Endodermal cell (in vitro differentiated cells): ENCODE measurements at regions not wholly inside any gene's neighbourhood (a gene's known extent, or its start where the extent isn't known, plus 50 kb on each side); places are given as distances from the start of the nearest gene placed in this dataset.

Experiments
- DNase-seq: peaks from one replicate; pipeline ENCODE4 v3.0.0-alpha.2; 2017
- H3K27ac ChIP-seq: 2 replicates; pipeline ENCODE4 v1.5.1; 2013; ENCODE audit warnings: mild to moderate bottlenecking, low read depth, low read length, moderate library complexity
- H3K27me3 ChIP-seq: 2 replicates; pipeline ENCODE4 v1.6.1; 2013; ENCODE audit warnings: mild to moderate bottlenecking, low read length, moderate library complexity; ENCODE audit not compliant: insufficient read depth, control insufficient read depth, poor library complexity, severe bottlenecking
- H3K36me3 ChIP-seq: 2 replicates; pipeline ENCODE4 v1.7.0; 2013; ENCODE audit warnings: mild to moderate bottlenecking, low read length, moderate library complexity; ENCODE audit not compliant: control insufficient read depth, insufficient read depth
- H3K4me1 ChIP-seq: one replicate; pipeline ENCODE4 v1.7.0; 2013; ENCODE audit warnings: low read length; ENCODE audit not compliant: control insufficient read depth, insufficient read depth
- H3K4me3 ChIP-seq: 2 replicates; pipeline ENCODE4 v1.5.1; 2013; ENCODE audit warnings: mild to moderate bottlenecking, low read length, moderate library complexity
- H3K9ac ChIP-seq: 2 replicates; pipeline ENCODE4 v1.6.1; 2013; ENCODE audit warnings: mild to moderate bottlenecking, low read length, moderate library complexity; ENCODE audit not compliant: poor library complexity, severe bottlenecking; ENCODE audit errors: extremely low read depth
- H3K9me3 ChIP-seq: 2 replicates; pipeline ENCODE4 v1.6.1; 2013; ENCODE audit warnings: mild to moderate bottlenecking, low read length, moderate library complexity; ENCODE audit not compliant: control insufficient read depth
- H3K27ac Mint-ChIP-seq: 2 replicates; pipeline ENCODE4 v1.8.0; 2020; ENCODE audit warnings: mixed read lengths
- H3K27me3 Mint-ChIP-seq: 2 replicates; pipeline ENCODE4 v1.8.0; 2021; ENCODE audit warnings: mild to moderate bottlenecking, mixed read lengths; ENCODE audit not compliant: insufficient read depth
- H3K36me3 Mint-ChIP-seq: 2 replicates; pipeline ENCODE4 v1.8.0; 2020; ENCODE audit warnings: low read depth, mixed read lengths
- H3K4me1 Mint-ChIP-seq: 2 replicates; pipeline ENCODE4 v1.8.0; 2020; ENCODE audit warnings: mixed read lengths
- H3K4me3 Mint-ChIP-seq: 2 replicates; pipeline ENCODE4 v1.8.0; 2020; ENCODE audit warnings: mild to moderate bottlenecking, moderate library complexity, mixed read lengths
- H3K9me3 Mint-ChIP-seq: 2 replicates; pipeline ENCODE4 v1.8.0; 2020; ENCODE audit warnings: mild to moderate bottlenecking, mixed read lengths
- WGBS, 2 experiments: methylation state at CpG; one replicate each; pipeline versions ENCODE4 v1.1.5 to v1.1.7; 2013; ENCODE audit warnings: missing lambda C conversion rate in 2 of 2, mixed read lengths in 1 of 2; ENCODE audit not compliant: insufficient coverage in 1 of 2, insufficient read length in 1 of 2; 5-methylcytosine and 5-hydroxymethylcytosine counted together
- TF ChIP-seq, protein P1 (sequence below): fragments of 200-600 bp; sonication (generic); conservative IDR thresholded peaks from 2 replicates; pipeline ENCODE4 v1.5.0; 2021; ENCODE audit warnings: antibody characterized with exemption, mild to moderate bottlenecking

DNA sequence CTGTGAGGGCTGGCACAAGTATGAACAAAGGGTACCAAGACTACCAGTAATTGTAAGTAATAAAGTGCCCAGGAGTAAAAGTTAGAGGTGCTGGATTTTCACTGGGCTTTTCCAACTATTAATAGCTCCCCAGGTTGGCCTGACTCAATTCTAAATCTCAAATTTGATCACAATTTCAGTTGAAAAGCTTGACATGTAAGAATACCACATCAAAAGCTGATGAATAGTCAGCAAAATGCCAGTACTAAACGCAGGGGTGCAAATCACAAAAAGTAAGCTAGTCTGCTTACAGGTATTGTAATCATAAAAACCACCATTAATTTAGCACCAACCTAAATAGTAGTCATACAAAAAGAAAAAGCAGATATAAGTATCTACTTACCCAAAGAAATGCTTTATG is 917.5 kb downstream of the NLGN4Y start:
- H3K9me3 ChIP-seq, result no peaks in the 10 kb centered on the region
- no peaks in the 10 kb centered on the region for H3K27me3 Mint-ChIP-seq
- H3K36me3 ChIP-seq, result no peaks in the 10 kb centered on the region
- TF ChIP-seq, protein P1, sequence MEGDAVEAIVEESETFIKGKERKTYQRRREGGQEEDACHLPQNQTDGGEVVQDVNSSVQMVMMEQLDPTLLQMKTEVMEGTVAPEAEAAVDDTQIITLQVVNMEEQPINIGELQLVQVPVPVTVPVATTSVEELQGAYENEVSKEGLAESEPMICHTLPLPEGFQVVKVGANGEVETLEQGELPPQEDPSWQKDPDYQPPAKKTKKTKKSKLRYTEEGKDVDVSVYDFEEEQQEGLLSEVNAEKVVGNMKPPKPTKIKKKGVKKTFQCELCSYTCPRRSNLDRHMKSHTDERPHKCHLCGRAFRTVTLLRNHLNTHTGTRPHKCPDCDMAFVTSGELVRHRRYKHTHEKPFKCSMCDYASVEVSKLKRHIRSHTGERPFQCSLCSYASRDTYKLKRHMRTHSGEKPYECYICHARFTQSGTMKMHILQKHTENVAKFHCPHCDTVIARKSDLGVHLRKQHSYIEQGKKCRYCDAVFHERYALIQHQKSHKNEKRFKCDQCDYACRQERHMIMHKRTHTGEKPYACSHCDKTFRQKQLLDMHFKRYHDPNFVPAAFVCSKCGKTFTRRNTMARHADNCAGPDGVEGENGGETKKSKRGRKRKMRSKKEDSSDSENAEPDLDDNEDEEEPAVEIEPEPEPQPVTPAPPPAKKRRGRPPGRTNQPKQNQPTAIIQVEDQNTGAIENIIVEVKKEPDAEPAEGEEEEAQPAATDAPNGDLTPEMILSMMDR, result no peak
- no peak overlapping the region for H3K27ac Mint-ChIP-seq
- H3K27ac ChIP-seq, result no peak overlapping the region
- WGBS, 2 experiments, result 60% methylated on average over 1 of the region's 1 CpG; no CpG with 5 or more reads in 1 of the 2 experiments
- H3K9me3 Mint-ChIP-seq, result no peaks in the 10 kb centered on the region
- H3K27me3 ChIP-seq, result no peaks in the 10 kb centered on the region
- no peaks in the 10 kb centered on the region for H3K4me1 ChIP-seq
- H3K9ac ChIP-seq, result no peak overlapping the region
- H3K36me3 Mint-ChIP-seq, result no peaks in the 10 kb centered on the region
- no peak overlapping the region for H3K4me3 Mint-ChIP-seq
- no peaks in the 10 kb centered on the region for H3K4me1 Mint-ChIP-seq
- no peak for DNase-seq
- H3K4me3 ChIP-seq, result no peak overlapping the region

- Mint-ChIP-seq H3K4me1 (no peaks in the 10 kb centered on the region), H3K27ac (no peak overlapping the region), H3K4me3 (no peak overlapping the region), H3K27me3 (no peaks in the 10 kb centered on the region), H3K36me3 (no peaks in the 10 kb centered on the region), H3K9me3 (no peaks in the 10 kb centered on the region)
- Histone ChIP-seq H3K4me1 (no peaks in the 10 kb centered on the region), H3K9me3 (no peaks in the 10 kb centered on the region), H3K27ac (no peak overlapping the region), H3K27me3 (no peaks in the 10 kb centered on the region), H3K36me3 (no peaks in the 10 kb centered on the region), H3K9ac (no peak overlapping the region), H3K4me3 (no peak overlapping the region)
- TF ChIP-seq, protein P1, result no peak
- DNase-seq, result no peak
- 94% methylated on average over 1 of the region's 1 CpG; no CpG with 5 or more reads in 1 of the 2 experiments for WGBS, 2 experiments
These were observed 921.5 kb downstream of the NLGN4Y start for GRCh38 chrY:15445871-15446270.

DNA sequence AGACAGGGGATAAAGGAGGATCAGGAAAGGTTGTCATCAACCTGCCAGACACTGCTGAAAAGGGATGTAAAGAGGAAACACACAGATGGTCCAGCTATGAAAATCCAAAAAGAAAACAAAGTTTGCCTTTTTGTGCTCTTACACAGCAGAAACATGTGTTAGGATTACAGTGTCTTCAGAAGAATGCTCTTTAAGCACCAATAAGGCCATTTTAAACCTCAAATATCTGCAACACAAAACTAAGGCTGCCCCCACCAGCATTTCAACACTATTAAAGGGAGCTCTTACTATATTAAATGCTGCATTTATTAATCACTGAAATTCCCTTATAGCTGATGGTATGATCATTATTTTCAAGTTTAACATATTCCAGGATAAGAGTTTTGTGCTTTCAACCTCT is 922.5 kb downstream of the NLGN4Y start:
- Mint-ChIP-seq H3K4me3 (no peak overlapping the region), H3K27me3 (no peaks in the 10 kb centered on the region), H3K27ac (no peak overlapping the region), H3K9me3 (no peaks in the 10 kb centered on the region), H3K36me3 (no peaks in the 10 kb centered on the region), H3K4me1 (no peaks in the 10 kb centered on the region)
- H3K9me3 ChIP-seq, result no peaks in the 10 kb centered on the region
- no peaks in the 10 kb centered on the region for H3K4me1 ChIP-seq
- H3K27ac ChIP-seq, result no peak overlapping the region
- no peaks in the 10 kb centered on the region for H3K27me3 ChIP-seq
- no peak for DNase-seq
- H3K9ac ChIP-seq, result no peak overlapping the region
- TF ChIP-seq, protein P1, result no peak
- H3K4me3 ChIP-seq, result no peak overlapping the region
- H3K36me3 ChIP-seq, result no peaks in the 10 kb centered on the region
